Hepatocyte (in vitro differentiated cells): ENCODE measurements at regions not wholly inside any gene's neighbourhood (a gene's known extent, or its start where the extent isn't known, plus 50 kb on each side); places are given as distances from the start of the nearest gene placed in this dataset.
"Not testable (repeated sequence)": the region's sequence is repeated elsewhere in the genome, so short reads cannot be mapped to it uniquely, and the experiment has no call there.

Experiments
- DNase-seq: peaks from one replicate; pipeline ENCODE4 v3.0.0-alpha.2; 2016; ENCODE audit warnings: low spot score
- H2AFZ ChIP-seq: fragments of 200-600 bp; sonication (generic); 2 replicates; pipeline ENCODE4 v1.6.0; 2016; ENCODE audit warnings: antibody characterized with exemption, mild to moderate bottlenecking
- H3K27ac ChIP-seq: fragments of 200-600 bp; sonication (generic); 2 replicates; pipeline ENCODE4 v1.5.1; 2016; ENCODE audit warnings: mild to moderate bottlenecking
- H3K27me3 ChIP-seq: fragments of 200-600 bp; sonication (generic); 2 replicates; pipeline ENCODE4 v1.6.1; 2016
- H3K36me3 ChIP-seq: fragments of 200-600 bp; sonication (generic); replicated peaks from 2 replicates; pipeline ENCODE4 v1.5.1; 2016; ENCODE audit warnings: low read depth; ENCODE audit not compliant: insufficient read depth
- H3K4me1 ChIP-seq: fragments of 200-600 bp; sonication (generic); 2 replicates; pipeline ENCODE4 v1.5.1; 2016; ENCODE audit warnings: mild to moderate bottlenecking, moderate library complexity; ENCODE audit not compliant: insufficient read depth
- H3K4me2 ChIP-seq: fragments of 200-600 bp; sonication (generic); 2 replicates; pipeline ENCODE4 v1.6.0; 2016
- H3K4me3 ChIP-seq: fragments of 200-600 bp; sonication (generic); 2 replicates; pipeline ENCODE4 v1.5.1; 2016; ENCODE audit warnings: mild to moderate bottlenecking
- H3K79me2 ChIP-seq: fragments of 200-600 bp; sonication (generic); 2 replicates; pipeline ENCODE4 v1.6.0; 2017; ENCODE audit warnings: mild to moderate bottlenecking
- H3K9me2 ChIP-seq: fragments of 200-600 bp; sonication (generic); replicated peaks from 2 replicates; pipeline ENCODE4 v1.6.0; 2017; ENCODE audit warnings: mild to moderate bottlenecking; ENCODE audit not compliant: insufficient read depth
- H3K9me3 ChIP-seq: fragments of 200-600 bp; sonication (generic); 2 replicates; pipeline ENCODE4 v1.5.1; 2016; ENCODE audit warnings: low read depth, mild to moderate bottlenecking
- H4K20me1 ChIP-seq: fragments of 200-600 bp; sonication (generic); 2 replicates; pipeline ENCODE4 v1.6.0; 2016; ENCODE audit warnings: mild to moderate bottlenecking; ENCODE audit not compliant: insufficient read depth, poor library complexity, severe bottlenecking
- EZH2 ChIP-seq: fragments of 200-600 bp; sonication (generic); IDR thresholded peaks from 2 replicates; pipeline ENCODE4 v1.6.1; 2016; ENCODE audit warnings: antibody characterized with exemption, mild to moderate bottlenecking, borderline replicate concordance
- EZH2phosphoT487 ChIP-seq: fragments of 200-600 bp; sonication (generic); IDR thresholded peaks from one replicate; pipeline ENCODE4 v1.6.1; 2018; ENCODE audit warnings: antibody characterized with exemption, mild to moderate bottlenecking, low read depth, moderate library complexity; ENCODE audit not compliant: unreplicated experiment, severe bottlenecking
- WGBS: methylation state at CpG from one replicate; pipeline ENCODE4 v1.1.6; 2016; ENCODE audit warnings: low lambda C conversion rate; ENCODE audit errors: missing lambda C conversion rate; 5-methylcytosine and 5-hydroxymethylcytosine counted together
- TF ChIP-seq, protein P1 (sequence below): fragments of 200-600 bp; sonication (generic); IDR thresholded peaks from 2 replicates; pipeline ENCODE4 v1.5.1; 2016; ENCODE audit warnings: antibody characterized with exemption, mild to moderate bottlenecking; ENCODE audit not compliant: poor library complexity

DNA sequence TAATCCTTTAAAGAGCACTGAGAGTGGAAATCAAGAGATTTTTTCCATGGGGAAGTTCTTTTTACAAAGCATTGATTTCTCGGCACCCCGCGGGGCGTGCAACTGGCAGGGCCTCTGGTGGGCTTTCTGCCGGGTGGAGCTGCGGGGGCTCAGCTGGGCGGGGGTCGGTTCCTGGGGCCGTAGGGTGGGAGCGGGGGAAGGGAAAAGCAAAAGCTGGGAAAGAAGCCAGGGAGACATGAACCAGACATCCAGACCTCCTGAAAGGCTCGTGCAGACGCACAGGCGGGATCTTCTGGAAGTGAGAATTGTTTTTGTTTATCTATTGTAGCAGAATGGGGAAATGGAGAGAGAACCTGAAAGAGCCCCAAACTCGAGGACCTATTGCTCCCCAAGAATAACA is 235.2 kb downstream of the FAM72C start:
- 84% methylated on average over 14 of the region's 14 CpGs for WGBS
- H3K4me1 ChIP-seq, result no peaks in the 10 kb centered on the region
- H3K4me2 ChIP-seq, result no peak overlapping the region
- no peaks in the 10 kb centered on the region for H3K79me2 ChIP-seq
- no peaks in the 10 kb centered on the region for H3K9me3 ChIP-seq
- no peaks in the 10 kb centered on the region for H3K9me2 ChIP-seq
- H3K27me3 ChIP-seq, result no peaks in the 10 kb centered on the region
- no peak overlapping the region for H2AFZ ChIP-seq
- H4K20me1 ChIP-seq, result no peaks in the 10 kb centered on the region
- H3K4me3 ChIP-seq, result no peak overlapping the region
- H3K36me3 ChIP-seq, result no peaks in the 10 kb centered on the region
- no peak overlapping the region for H3K27ac ChIP-seq
- TF ChIP-seq EZH2 (no peak), EZH2phosphoT487 (no peak)
- TF ChIP-seq, protein P1, sequence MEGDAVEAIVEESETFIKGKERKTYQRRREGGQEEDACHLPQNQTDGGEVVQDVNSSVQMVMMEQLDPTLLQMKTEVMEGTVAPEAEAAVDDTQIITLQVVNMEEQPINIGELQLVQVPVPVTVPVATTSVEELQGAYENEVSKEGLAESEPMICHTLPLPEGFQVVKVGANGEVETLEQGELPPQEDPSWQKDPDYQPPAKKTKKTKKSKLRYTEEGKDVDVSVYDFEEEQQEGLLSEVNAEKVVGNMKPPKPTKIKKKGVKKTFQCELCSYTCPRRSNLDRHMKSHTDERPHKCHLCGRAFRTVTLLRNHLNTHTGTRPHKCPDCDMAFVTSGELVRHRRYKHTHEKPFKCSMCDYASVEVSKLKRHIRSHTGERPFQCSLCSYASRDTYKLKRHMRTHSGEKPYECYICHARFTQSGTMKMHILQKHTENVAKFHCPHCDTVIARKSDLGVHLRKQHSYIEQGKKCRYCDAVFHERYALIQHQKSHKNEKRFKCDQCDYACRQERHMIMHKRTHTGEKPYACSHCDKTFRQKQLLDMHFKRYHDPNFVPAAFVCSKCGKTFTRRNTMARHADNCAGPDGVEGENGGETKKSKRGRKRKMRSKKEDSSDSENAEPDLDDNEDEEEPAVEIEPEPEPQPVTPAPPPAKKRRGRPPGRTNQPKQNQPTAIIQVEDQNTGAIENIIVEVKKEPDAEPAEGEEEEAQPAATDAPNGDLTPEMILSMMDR, result no peak
- no peak for DNase-seq

DNA sequence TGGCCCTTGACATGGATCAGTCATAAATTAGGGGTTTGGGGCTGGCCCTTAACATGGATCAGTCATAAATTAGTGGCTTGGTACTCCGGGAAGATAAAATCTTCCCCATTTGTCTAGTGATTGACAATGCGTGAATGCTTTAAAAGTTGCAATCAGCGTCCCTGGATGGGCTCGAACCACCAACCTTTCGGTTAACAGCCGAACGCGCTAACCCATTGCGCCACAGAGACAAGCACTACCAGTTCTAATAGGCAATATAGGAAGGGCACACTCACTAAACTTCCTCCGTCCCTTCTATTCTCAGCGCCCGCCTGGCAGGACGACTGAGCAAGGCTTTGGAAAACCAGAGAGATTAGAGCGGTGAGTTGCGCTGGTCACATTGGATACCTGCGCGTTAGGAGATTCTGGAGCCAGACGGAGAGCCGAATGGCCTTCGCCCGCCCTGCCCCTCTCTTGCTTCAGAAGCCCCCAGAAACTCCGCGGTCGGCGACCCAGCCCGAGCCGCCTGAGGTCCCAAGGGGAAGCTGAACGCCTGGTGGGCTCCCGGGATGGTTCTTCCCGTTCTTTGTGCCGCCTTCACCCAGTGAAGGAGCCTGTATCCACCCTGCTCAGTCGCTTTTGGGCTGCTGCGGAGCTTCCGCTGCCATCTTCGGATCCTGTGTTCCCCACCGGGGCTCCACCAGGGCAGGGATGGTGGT is 235.9 kb downstream of the FAM72C start:
- Histone ChIP-seq H3K4me3 (no peak overlapping the region), H3K27me3 (no peaks in the 10 kb centered on the region), H3K79me2 (no peaks in the 10 kb centered on the region), H4K20me1 (no peaks in the 10 kb centered on the region), H3K9me3 (no peaks in the 10 kb centered on the region), H2AFZ (no peak overlapping the region), H3K36me3 (no peaks in the 10 kb centered on the region), H3K4me2 (no peak overlapping the region), H3K9me2 (no peaks in the 10 kb centered on the region), H3K27ac (no peak overlapping the region), H3K4me1 (no peaks in the 10 kb centered on the region)
- 88% methylated on average over 36 of the region's 36 CpGs for WGBS
- no peak for DNase-seq
- TF ChIP-seq, protein P1, result no peak
- TF ChIP-seq EZH2 (no peak), EZH2phosphoT487 (no peak)

DNA sequence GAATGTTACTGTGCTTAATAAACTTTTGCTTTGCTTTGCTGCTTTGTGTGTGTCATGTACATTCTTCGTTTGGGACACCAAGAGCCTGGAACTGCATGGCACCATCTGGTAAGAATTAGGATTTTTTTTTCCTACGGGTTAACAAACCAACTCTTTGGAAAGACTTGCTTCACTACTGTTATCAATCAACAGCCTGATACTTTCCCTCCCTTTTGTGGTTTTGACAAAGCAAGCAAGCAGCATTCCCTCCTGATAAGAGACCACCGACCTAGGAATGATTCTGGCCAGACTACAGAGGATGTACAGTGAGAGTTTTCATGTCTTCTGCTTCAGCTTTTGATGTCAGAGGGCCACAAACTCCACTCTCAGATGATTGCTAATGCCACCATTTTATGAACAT is 237.5 kb downstream of the FAM72C start:
- not testable (repeated sequence) for H4K20me1 ChIP-seq, H2AFZ ChIP-seq, H3K9me3 ChIP-seq, DNase-seq, H3K79me2 ChIP-seq, H3K4me2 ChIP-seq, H3K36me3 ChIP-seq, H3K4me3 ChIP-seq, H3K9me2 ChIP-seq, H3K27ac ChIP-seq, H3K27me3 ChIP-seq, H3K4me1 ChIP-seq
- 53% methylated on average over 3 of the region's 3 CpGs for WGBS

DNA sequence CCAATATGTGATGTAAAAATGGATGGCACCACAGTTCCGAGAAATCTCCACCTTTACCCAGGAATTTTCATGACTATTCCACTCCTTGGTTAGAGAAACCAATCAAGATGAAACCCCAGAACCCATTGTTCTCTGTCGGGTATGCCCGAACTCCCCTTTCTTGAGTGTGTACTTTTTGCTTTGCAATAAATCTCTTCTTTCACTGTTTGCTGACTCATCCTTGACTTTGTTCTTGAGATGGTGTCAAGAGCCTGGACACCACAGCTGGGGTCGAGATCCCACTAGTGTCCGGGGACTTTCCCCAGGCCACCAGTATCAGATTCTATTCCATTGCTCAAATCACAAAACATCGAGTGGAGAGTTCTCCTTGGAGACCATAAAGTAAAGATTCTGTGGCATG is 240.9 kb downstream of the FAM72C start:
- not testable (repeated sequence) for DNase-seq, H2AFZ ChIP-seq, H3K9me3 ChIP-seq, H3K9me2 ChIP-seq, H3K36me3 ChIP-seq, H3K27me3 ChIP-seq, H3K4me2 ChIP-seq, H3K4me3 ChIP-seq, H4K20me1 ChIP-seq, H3K27ac ChIP-seq, H3K79me2 ChIP-seq, H3K4me1 ChIP-seq
- WGBS, result 65% methylated on average over 6 of the region's 6 CpGs

DNA sequence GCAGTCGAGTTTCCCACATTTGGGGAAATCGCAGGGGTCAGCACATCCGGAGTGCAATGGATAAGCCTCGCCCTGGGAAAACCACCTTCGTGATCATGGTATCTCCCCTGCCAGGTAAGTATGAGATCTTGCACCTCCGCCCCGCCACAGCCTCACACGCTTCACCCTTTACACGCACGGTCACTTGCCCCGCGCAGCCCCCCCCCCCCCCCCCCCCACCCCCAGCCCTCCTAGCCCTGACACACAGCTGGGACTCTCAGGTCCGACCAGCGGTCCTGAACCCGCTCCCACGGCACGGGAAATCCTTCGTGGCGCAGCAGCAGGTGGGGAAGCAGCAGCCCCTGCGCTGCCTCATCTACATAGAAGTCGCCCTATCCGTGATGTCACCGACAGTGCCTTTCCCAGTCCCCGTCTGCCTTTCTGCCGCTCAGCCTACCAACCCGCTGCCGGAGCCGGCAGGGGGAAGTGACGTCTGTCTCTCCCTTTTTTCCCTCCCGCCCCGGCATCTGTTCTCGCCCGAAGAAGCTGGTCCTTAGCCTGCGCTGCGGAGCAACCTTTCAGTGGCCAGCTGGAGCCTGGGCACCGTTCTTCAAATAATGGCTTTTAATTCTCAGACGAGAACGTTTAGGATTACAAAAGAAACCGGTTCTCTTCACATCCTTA is 242.2 kb downstream of the FAM72C start:
- H3K4me1 ChIP-seq, DNase-seq, H3K4me3 ChIP-seq, H3K9me3 ChIP-seq, H3K27me3 ChIP-seq, H3K36me3 ChIP-seq, H2AFZ ChIP-seq, H3K4me2 ChIP-seq, H3K27ac ChIP-seq, H4K20me1 ChIP-seq, H3K9me2 ChIP-seq, H3K79me2 ChIP-seq: not testable (repeated sequence)
- 85% methylated on average over 19 of the region's 39 CpGs for WGBS

DNA sequence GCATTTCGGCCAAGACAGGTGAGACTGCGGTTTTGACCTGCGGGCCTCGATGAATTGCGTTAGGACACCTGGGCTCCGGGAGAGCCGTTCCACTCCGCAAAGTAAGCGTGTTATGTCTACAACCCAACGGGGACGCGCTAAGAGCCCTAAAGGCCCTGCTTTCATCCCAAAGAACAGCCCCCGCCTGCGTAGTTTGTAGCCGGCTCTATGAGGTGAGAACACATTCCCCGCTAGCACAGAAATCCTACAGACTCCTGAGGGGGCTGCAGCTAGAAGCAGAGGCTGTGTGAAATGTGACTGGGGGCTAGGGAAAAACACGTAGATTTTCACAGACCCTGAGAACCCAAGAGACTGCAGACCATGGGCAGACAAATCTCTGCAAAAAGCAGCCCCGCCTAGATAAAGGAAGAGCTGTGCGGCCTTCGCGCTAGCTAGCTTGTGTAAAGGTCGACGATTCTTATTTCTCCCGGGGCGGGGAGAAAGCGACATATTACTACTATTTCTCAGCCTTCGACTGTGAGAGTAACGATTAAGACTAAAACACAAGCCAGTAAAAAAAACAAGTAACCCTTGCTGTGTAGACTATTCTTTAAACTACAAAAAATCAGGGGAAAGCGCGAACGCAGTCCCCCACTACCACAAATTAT is 242.9 kb downstream of the FAM72C start:
- not testable (repeated sequence) for H3K79me2 ChIP-seq, H3K9me3 ChIP-seq, H3K27ac ChIP-seq, H3K4me1 ChIP-seq, H3K9me2 ChIP-seq, H3K4me3 ChIP-seq, H3K4me2 ChIP-seq, H3K36me3 ChIP-seq, H4K20me1 ChIP-seq, H3K27me3 ChIP-seq, H2AFZ ChIP-seq, DNase-seq
- 86% methylated on average over 4 of the region's 31 CpGs for WGBS
